ENCODE measurements at regions not wholly inside any gene's neighbourhood (a gene's known extent, or its start where the extent isn't known, plus 50 kb on each side); places are given as distances from the start of the nearest gene placed in this dataset.

- intact Hi-C loops (cut with DNase I): no loop called here
- ATAC-seq: no peak
- no peak for TF ChIP-seq CTCF (IDR thresholded peaks at IDR 0.05)
- Histone ChIP-seq H3K4me1 (no peaks in the 10 kb centered on the region), H3K4me3 (no peak overlapping the region), H3K27me3 (ENCODE audit: insufficient read depth in 3 of 3, low read length in 2 of 3) (no peaks in the 10 kb centered on the region), H3K9me3 (no peaks in the 10 kb centered on the region), H3K36me3 (ENCODE audit: insufficient read depth in 1 of 2, low read depth in 1 of 2) (no peaks in the 10 kb centered on the region), H3K27ac (no peak overlapping the region)
- no peak for DNase-seq
- WGBS, 3 donors: 45 to 64% (median 50%) methylated on average over 6 of the region's 6 CpGs
These were observed 132.8 kb upstream of the NCK2 start for GRCh38 chr2:105611811-105612424.

- intact Hi-C loops (cut with DNase I): no loop called here
- ATAC-seq (no peak), DNase-seq (no peak)
- WGBS, 3 donors: 72 to 83% (median 76%) methylated on average over 2 of the region's 2 CpGs
- no peak for TF ChIP-seq CTCF (IDR thresholded peaks at IDR 0.05)
- no peaks in the 10 kb centered on the region for H3K4me1 ChIP-seq
- H3K36me3 ChIP-seq (ENCODE audit: insufficient read depth in 1 of 2, low read depth in 1 of 2): no peaks in the 10 kb centered on the region
- H3K27ac ChIP-seq: no peak overlapping the region
- no peaks in the 10 kb centered on the region for H3K9me3 ChIP-seq
- H3K4me3 ChIP-seq: no peak overlapping the region
- no peaks in the 10 kb centered on the region for H3K27me3 ChIP-seq (ENCODE audit: insufficient read depth in 3 of 3, low read length in 2 of 3)
These were observed 133.4 kb upstream of the NCK2 start for GRCh38 chr2:105611333-105611637.

DNA sequence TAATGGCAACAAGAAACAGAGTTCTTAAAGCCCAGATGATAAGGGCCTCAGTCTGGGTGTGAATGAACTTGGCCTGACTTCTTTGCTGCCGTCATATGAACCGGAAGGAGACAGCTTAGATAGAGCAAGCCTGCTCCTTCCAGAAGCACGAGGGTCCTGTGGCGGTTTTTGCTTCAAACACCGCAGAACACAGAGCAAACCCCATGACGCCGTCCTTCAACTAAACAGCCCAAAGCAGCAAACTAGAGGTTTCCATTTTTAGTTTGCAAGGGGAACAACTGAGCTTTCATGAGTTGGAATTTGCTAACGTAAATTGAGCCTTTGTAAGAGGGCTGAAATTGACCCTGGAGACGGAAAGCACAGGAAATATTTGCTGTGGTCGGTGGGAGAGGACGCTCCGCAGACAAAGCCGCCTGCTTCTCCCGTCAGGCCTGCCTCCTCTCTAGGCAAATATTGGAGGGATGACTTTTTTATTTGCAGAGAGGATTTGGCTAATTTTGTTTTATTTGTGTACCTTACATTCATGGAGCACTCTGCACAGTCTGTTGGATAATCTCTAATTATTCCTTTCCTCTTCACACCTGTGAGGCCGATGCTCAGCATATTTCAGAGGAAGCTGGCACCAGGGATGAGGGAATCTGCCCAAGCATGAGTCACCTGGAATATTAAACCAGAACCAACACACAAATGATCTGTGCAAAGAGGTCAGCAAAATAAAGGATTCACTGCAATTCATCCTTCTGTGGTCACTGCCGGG, 134.0 kb upstream of the NCK2 start:
- Histone ChIP-seq H3K27me3 (ENCODE audit: insufficient read depth in 3 of 3, low read length in 2 of 3) (no peaks in the 10 kb centered on the region), H3K27ac (no peak overlapping the region), H3K9me3 (no peaks in the 10 kb centered on the region), H3K36me3 (ENCODE audit: insufficient read depth in 1 of 2, low read depth in 1 of 2) (no peaks in the 10 kb centered on the region), H3K4me1 (no peaks in the 10 kb centered on the region), H3K4me3 (no peak overlapping the region)
- 73 to 87% (median 75%) methylated on average over 16 of the region's 16 CpGs for WGBS, 3 donors
- peak in 1 of 4 donors; percentile 60 for ATAC-seq
- no peak for TF ChIP-seq CTCF (IDR thresholded peaks at IDR 0.05)
- no peak for DNase-seq
- intact Hi-C loops (cut with DNase I): no loop called here

- intact Hi-C loops (cut with DNase I): no loop called here
- no peaks in the 10 kb centered on the region for H3K27me3 ChIP-seq (ENCODE audit: insufficient read depth in 3 of 3, low read length in 2 of 3)
- no peaks in the 10 kb centered on the region for H3K4me1 ChIP-seq
- no peaks in the 10 kb centered on the region for H3K9me3 ChIP-seq
- WGBS, 3 donors: 76 to 82% (median 81%) methylated on average over 13 of the region's 13 CpGs
- H3K36me3 ChIP-seq (ENCODE audit: insufficient read depth in 1 of 2, low read depth in 1 of 2): no peaks in the 10 kb centered on the region
- no peak overlapping the region for H3K4me3 ChIP-seq
- no peak overlapping the region for H3K27ac ChIP-seq
- ATAC-seq: no peak
- TF ChIP-seq CTCF (IDR thresholded peaks at IDR 0.05): no peak
- DNase-seq: no peak
These were observed 134.8 kb upstream of the NCK2 start for GRCh38 chr2:105609746-105610402.
